ENCODE measurements at regions not wholly inside any gene's neighbourhood (a gene's known extent, or its start where the extent isn't known, plus 50 kb on each side); places are given as distances from the start of the nearest gene placed in this dataset.

- TF ChIP-seq JUN (IDR thresholded peaks at IDR 0.05; ENCODE audit: low read depth, low read length): no peak
- TF ChIP-seq SUZ12 (IDR thresholded peaks at IDR 0.05; ENCODE audit: low read length): no peak
- no peak overlapping the region for H2AFZ ChIP-seq (ENCODE audit: low read length)
- no peaks in the 10 kb centered on the region for H4K20me1 ChIP-seq (replicated peaks in 1 of 2; ENCODE audit: control insufficient read depth in 1 of 2, insufficient read depth in 2 of 2, low read length in 2 of 2)
- peaks cover 2% of the 10 kb centered on the region; the same call in 1 of the 2 replicates for H3K23me2 ChIP-seq (ENCODE audit: low read depth, low read length)
- H2AK5ac ChIP-seq (ENCODE audit: low read depth, low read length): no peak overlapping the region
- no peak overlapping the region for H4K91ac ChIP-seq (replicated peaks; ENCODE audit: insufficient read length, low read length)
- no peak overlapping the region for H3K4me2 ChIP-seq (ENCODE audit: insufficient read depth in 1 of 2, low read depth in 2 of 2, low read length in 2 of 2)
- H3K27ac ChIP-seq (ENCODE audit: low read depth, low read length): no peak overlapping the region
- H3K18ac ChIP-seq (ENCODE audit: extremely low read depth, low read length): no peak overlapping the region
- no peak overlapping the region for H2BK5ac ChIP-seq (ENCODE audit: low read depth, low read length)
- no peak overlapping the region for H3K23ac ChIP-seq (ENCODE audit: insufficient read length)
- H3K36me3 ChIP-seq (ENCODE audit: control insufficient read depth in 2 of 4, insufficient read depth in 4 of 4, low read length in 3 of 4): no peaks in the 10 kb centered on the region
- CTCF ChIA-PET (ENCODE audit: partially characterized antibody): no interaction called here
- H3K56ac ChIP-seq (replicated peaks; ENCODE audit: insufficient read length, low read depth, low read length): peak overlapping the region; percentile 19
- H2BK120ac ChIP-seq (replicated peaks; ENCODE audit: low read depth, low read length): no peak overlapping the region
- H3K79me2 ChIP-seq (ENCODE audit: control insufficient read depth in 1 of 2, insufficient read depth in 2 of 2, low read length in 2 of 2): no peaks in the 10 kb centered on the region
- no peak overlapping the region for H2BK15ac ChIP-seq (ENCODE audit: low read length)
- no peaks in the 10 kb centered on the region for H3K27me3 ChIP-seq (replicated peaks in 1 of 4; ENCODE audit: control insufficient read depth in 3 of 4, extremely low read depth in 1 of 4, insufficient read depth in 3 of 4, low read length in 3 of 4)
- no peaks in the 10 kb centered on the region for H3K4me1 ChIP-seq (replicated peaks in 1 of 4; ENCODE audit: control insufficient read depth in 3 of 4, insufficient read depth in 4 of 4, low read length in 3 of 4)
- 77% methylated on average over 3 of the region's 3 CpGs; no CpG with 5 or more reads in 1 of the 2 experiments for WGBS, 2 experiments (ENCODE audit: extremely low coverage in 1 of 2, insufficient coverage in 1 of 2, insufficient read length in 1 of 2, insufficient replicate concordance in 2 of 2, low coverage in 1 of 2, low lambda C conversion rate in 2 of 2, missing lambda C conversion rate in 1 of 2)
- no peak overlapping the region for H4K5ac ChIP-seq (ENCODE audit: insufficient read length, low read depth, low read length)
- H3K4ac ChIP-seq (replicated peaks; ENCODE audit: insufficient read length, low read depth, low read length): no peak overlapping the region
- H3K14ac ChIP-seq (ENCODE audit: insufficient read length): no peak overlapping the region
- POLR2A ChIA-PET (ENCODE audit: partially characterized antibody): no interaction called here
- DNase-seq (ENCODE audit: low read depth in 1 of 2, low spot score in 2 of 2): no peak
- no peak overlapping the region for H3K9ac ChIP-seq (replicated peaks in 1 of 4; ENCODE audit: extremely low read depth in 1 of 4, low read depth in 3 of 4, low read length in 3 of 4)
- H3K79me1 ChIP-seq (ENCODE audit: low read depth, low read length): no peaks in the 10 kb centered on the region
- FAIRE-seq: no peak
- no peak overlapping the region for H4K8ac ChIP-seq (ENCODE audit: extremely low read depth, insufficient read depth, low read length)
- no peak overlapping the region for H2BK12ac ChIP-seq (ENCODE audit: low read depth, low read length)
- H3K9me3 ChIP-seq (ENCODE audit: insufficient read depth in 2 of 2, low read depth in 1 of 2, low read length in 1 of 2): no peaks in the 10 kb centered on the region
- no peak overlapping the region for H3K4me3 ChIP-seq (ENCODE audit: extremely low read depth in 1 of 4, insufficient read depth in 2 of 4, low read depth in 3 of 4, low read length in 4 of 4)
- no peak overlapping the region for H2BK20ac ChIP-seq (ENCODE audit: low read length)
Measured at GRCh38 chr6:149252622-149253021, 64.9 kb upstream of the TAB2 start.

All from H1 (cell line).